Stimulated activated CD8-positive, alpha-beta memory T cell treated with anti-CD3 and anti-CD28 coated beads, Interleukin-4, amount 100 ng/mL, for 48 hours (primary cell): ENCODE measurements at regions not wholly inside any gene's neighbourhood (a gene's known extent, or its start where the extent isn't known, plus 50 kb on each side); places are given as distances from the start of the nearest gene placed in this dataset.
"Not testable (repeated sequence)": the region's sequence is repeated elsewhere in the genome, so short reads cannot be mapped to it uniquely, and the experiment has no call there.

ENCODE experiments used
- DNase-seq: peaks from one replicate; pipeline ENCODE4 v3.0.0-alpha.2; 2020

GRCh38 chr5:114952876-114953275 is 216.8 kb downstream of the TRIM36 start:
- no peak for DNase-seq

DNA sequence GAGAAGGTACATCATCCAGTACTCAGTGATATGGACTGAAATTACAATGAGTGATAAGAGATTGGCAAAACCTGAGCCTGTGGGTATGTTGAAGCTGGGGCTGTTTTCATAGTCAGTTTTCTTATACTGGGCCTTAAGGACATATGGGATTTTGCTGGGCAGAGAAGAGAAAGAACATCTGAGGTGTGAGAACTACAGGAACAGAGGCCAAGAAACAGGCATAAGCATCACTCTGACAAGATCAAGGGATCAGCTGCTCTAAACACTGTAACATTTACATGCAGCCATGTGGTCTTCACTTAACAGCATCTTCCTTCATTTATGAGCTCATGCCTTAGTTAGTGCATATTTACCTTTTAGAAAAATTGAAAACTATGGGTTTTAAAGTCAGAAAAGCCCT is 220.0 kb downstream of the TRIM36 start:
- no peak for DNase-seq

DNA sequence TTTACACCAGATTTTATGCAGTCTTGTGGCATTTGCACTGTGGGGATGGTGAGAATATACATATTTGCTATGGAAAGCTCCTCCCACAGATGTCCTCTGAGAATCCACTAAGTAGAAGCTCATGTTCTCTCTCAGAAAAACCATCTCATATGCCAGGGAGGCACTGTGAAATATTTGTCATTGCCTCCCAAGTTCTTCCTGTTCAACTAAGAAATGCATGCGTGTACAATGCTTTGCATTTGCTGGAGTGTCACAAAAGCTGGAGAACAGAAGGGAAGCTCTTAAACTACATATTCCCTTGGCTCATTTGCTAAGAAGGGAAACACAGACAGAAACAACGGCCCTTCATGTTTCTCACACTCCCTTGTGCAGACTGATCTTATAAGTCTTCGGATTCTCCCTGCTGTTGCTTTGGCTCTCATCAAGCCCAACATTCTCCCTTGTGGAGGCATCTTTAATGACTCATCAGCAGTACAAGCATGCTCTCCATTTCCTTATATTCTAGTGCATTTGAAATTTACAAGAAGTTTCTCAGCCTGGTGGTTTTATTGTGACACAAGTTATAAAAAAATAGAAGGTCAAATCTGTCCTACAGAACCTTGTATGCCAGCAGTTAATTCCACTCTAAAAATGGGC is 220.6 kb downstream of the TRIM36 start:
- no peak for DNase-seq

DNA sequence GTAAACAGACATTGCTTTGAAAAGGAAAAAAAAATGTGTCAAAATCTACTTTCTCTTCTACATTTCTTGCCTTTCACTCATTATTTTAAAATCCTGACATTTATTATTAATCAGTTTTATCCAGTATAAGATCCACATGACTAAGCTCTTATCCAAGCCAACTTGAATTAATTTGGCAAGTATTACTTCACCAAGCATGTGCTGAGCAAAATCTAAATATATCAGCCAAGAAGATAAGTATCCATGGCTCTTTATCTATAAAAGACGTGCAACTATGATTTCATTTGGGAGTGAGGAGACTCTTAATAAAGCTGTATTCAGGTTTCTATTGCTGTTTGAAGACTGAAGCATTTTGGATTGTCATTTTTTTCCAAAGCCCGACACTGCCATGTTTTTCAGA is 221.3 kb downstream of the TRIM36 start:
- no peak for DNase-seq

DNA sequence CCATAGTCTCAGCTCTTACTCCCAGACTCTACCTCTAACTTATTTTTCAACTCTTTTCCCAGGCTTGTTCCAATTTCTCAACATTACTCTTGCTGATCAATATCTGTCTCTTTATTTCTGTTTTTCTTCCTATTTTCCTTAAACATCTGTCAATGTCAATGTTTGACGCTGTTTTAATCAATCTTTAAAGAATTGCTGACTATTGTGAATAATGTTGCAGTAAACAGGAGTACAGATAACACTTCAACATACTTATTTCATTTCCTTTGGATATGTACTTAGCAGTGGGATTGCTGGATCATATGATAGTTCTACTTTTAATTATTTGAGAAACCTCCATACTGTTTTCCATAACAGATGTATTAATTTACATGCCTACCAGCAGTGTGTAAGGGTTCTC is 229.0 kb downstream of the TRIM36 start:
- DNase-seq: no peak

- DNase-seq: no peak
Measured at GRCh38 chr5:114935490-114935889, 234.2 kb downstream of the TRIM36 start.

DNA sequence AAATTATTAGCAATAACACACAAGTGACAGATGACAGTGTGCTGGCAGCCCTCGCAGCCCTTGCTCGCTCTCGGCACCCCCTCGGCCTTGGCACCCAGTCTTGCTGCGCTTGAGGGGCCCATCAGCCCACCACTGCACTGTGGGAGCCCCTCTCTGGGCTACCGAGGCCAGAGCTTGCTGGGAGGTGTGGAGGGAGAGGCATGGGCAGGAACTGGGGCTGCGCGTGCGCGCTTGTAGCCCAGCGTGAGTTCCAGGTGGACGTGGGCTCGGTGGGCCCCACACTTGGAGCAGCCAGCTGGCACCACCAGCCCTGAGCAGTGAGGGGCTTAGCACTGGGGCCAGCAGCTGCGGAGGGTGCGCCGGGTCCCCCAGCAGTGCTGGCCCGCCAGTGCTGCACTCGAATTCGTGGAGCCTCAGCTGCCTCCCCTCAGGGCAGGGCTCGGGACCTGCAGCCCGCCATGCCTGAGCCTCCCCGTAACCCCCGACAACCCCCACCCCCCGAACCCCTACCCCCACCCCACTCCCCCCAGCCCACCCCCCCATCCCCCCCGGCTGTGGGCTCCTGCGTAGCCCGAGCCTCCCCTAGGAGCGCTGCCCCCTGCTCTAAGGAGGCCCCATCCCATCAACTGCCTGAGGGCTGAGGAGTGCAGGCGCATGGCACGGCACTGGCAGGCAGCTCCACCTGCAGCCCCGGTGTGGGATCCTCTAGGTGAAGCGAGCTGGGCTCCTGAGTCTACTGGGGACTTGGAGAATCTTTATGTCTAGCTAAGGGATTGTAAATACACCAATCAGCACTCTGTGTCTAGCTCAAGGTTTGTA is 240.9 kb downstream of the TRIM36 start:
- no peak for DNase-seq

GRCh38 chr5:114924769-114925168 is 244.9 kb downstream of the TRIM36 start:
- DNase-seq: no peak

DNA sequence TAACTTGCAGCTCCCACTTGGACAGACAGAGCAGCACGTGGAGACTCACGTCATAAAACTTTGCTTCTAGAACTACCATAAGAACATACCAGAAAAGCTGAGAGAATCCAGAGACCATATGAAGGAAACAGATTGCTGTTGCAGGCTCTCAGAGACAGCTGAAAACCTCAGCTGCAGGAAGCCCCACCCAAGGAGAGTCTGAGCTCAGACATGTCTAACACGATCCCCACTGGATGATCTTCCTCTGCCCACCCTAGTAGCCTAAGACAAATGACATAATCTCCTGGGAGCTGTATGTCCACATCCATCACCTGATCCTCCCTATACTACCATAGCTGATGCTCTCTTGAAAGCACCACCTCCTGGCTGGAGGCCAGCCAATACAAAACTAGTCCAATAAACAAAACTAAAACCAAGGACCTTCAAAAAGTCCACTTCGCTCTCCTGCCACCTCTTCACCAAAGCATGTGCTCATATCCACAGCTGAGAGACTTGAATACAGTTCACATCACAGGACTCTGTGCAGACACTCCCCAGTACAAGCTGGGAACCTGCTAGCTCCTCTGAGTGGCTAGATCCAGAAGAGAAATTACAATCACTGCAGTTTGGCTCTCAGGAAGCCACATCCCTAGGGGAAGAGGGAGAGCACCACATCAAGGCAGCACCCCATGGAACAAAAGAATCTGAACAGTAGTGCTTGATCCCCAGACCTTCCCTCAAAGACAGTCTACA is 257.4 kb downstream of the TRIM36 start:
- DNase-seq: no peak

DNA sequence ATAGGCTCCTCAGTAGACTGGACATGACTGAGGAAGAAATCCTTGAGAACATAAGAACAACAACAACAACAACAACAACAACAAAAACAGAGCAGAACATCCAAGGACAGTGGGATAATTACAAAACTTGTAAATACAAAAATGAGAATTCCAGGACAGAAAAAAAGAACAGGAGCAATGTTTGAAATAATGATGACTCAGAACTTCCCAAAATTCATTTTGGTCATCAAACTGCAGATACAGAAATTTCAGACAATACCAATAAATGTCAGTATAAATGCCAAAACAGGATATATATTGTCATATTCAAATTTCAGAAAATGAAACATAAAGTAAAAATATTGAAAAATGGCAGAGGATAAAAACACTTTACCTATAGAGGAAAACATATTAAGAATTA is 259.0 kb downstream of the TRIM36 start:
- DNase-seq: no peak

GRCh38 chr5:114909424-114909823 is 260.3 kb downstream of the TRIM36 start:
- no peak for DNase-seq

GRCh38 chr5:114903767-114904166 is 265.9 kb downstream of the TRIM36 start:
- no peak for DNase-seq

DNA sequence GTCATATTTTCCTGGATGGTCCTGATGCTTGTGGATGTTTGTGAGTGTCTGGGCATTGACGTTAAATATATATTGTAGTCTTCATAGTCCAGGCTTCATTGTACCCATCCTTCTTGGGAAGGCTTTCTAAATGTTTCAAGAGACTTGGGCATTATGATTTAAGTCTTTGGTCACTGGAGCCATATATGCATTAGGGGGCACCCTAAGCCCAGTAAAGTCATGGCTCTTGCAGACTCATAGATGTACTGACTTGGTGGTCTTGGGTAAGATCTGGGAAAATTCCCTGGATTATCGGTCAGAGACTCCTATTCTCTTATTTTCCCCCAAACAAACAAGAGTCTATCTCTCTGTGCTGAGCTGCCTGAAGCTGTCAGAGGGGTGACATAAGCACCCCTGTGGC is 271.1 kb downstream of the TRIM36 start:
- DNase-seq: no peak

DNA sequence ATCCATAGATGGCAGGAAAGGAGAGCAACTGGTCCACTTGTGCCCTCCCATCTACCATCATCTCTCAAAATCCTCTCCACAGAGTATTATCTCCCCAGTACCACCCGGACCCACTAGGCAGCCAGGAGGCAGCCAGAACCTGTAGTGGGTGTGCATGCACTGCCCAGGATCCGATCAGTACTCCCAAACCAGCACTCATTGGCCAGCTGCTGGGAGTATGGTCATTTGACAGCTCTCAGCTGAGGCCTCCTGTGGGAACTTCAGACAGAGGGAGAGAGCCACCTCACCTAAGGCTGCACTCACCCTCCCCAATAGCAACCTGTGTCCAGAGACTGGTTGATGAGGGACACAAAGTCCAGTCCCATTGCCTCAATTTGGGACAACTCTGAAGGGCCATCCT is 286.0 kb downstream of the TRIM36 start:
- DNase-seq: no peak

- no peak for DNase-seq
Measured at GRCh38 chr5:114859438-114859735, 310.3 kb downstream of the TRIM36 start.

- DNase-seq: no peak
Measured at GRCh38 chr5:114858665-114859437, 310.9 kb downstream of the TRIM36 start.

GRCh38 chr5:114857941-114858551 is 311.7 kb downstream of the TRIM36 start:
- no peak for DNase-seq

DNA sequence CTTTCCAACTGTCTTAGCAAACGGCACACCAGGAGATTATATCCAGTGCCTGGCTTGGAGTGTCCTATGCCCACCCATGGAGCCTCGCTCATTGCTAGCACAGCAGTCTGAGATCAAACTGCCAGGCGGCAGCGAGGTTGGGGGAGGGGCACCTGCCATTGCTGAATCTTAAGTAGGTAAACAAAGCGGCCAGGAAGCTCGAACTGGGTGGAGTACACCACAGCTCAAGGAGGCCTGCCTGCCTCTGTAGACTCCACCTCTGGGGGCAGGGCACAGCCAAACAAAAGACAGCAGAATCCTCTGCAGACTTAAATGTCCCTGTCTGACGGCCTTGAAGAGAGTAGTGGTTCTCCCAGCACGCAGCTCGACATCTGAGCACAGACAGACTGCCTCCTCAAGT is 325.0 kb downstream of the TRIM36 start:
- DNase-seq: not testable (repeated sequence)

GRCh38 chr5:114839360-114839759 is 330.3 kb downstream of the TRIM36 start:
- no peak for DNase-seq

- no peak for DNase-seq
Measured at GRCh38 chr5:114838937-114839336, 330.8 kb downstream of the TRIM36 start.

DNA sequence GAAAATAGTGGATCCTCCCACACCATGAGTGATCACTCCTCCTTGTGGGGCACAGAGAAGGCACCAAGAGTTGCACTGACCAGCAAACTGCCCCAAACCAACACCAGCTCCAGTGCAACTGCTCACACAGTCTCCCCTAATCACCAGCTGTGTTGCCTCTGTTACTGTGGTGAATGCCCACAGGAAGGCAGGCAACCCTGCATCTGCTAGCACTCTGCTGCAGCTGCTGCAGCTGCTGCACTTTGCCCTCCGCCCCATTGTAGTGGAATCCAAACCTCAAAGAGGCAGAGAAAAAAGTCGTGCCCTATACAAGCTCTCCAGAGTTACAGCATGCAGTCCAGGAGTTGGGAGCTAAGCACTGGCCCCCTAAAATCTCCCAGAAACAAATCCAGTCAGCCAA is 339.6 kb downstream of the TRIM36 start:
- DNase-seq: no peak

DNA sequence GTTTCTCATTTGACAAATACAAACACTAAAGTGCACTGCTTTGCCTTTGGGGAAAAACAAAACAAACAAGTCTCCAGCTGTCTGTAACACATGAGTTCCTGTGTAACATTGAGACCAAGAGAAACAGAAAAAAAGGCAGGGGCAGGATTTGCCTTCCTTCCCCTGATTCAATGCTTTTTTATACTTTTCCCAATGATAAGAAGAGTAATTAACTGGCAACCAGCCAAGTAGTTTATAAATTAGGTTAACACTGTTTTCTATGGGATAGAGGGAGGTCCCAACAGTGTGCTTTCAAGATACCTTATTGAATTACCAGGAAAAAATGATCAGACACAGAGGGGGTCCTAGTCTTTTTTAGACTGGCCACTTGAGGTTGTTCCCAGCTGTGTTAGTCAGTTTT is 346.8 kb downstream of the TRIM36 start:
- no peak for DNase-seq

DNA sequence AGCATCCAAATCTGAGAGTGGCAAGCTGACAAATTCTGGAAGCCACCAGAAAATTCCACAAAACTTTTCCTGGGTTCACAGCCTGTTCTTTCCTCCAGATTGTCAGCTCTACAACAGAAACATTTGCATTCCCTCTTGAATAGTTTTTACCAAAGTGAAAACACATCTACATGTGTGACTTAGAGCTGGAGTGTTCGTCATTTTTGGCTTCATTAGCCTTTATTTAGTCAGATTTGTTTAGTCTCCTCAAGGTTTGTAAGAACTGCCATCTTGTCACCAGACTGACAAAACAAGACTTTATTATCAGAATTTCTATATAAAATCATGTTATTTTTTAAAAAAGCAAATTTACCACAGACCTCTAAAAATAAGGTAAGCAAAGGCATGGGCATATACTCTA is 347.3 kb downstream of the TRIM36 start:
- DNase-seq: no peak
